Neural progenitor cell (in vitro differentiated cells): ENCODE measurements at regions not wholly inside any gene's neighbourhood (a gene's known extent, or its start where the extent isn't known, plus 50 kb on each side); places are given as distances from the start of the nearest gene placed in this dataset.

Experiments used
- DNase-seq: peaks from one replicate; pipeline ENCODE4 v3.0.0-alpha.2; 2016; ENCODE audit warnings: low spot score
- H2AFZ ChIP-seq: fragments of 200-600 bp; sonication (generic); replicated peaks from 2 replicates; pipeline ENCODE4 v1.6.1; 2016; ENCODE audit warnings: antibody characterized with exemption
- H3F3A ChIP-seq: fragments of 200-600 bp; sonication (generic); 2 replicates; pipeline ENCODE4 v1.6.1; 2016; ENCODE audit warnings: antibody characterized with exemption, low read depth
- H3K27ac ChIP-seq: fragments of 200-600 bp; sonication (generic); 2 replicates; pipeline ENCODE4 v1.5.1; 2016; ENCODE audit warnings: mild to moderate bottlenecking
- H3K27me3 ChIP-seq: fragments of 200-600 bp; sonication (generic); 2 replicates; pipeline ENCODE4 v1.6.1; 2016; ENCODE audit warnings: mild to moderate bottlenecking, moderate library complexity
- H3K36me3 ChIP-seq: fragments of 200-600 bp; sonication (generic); 2 replicates; pipeline ENCODE4 v1.5.1; 2016
- H3K4me1 ChIP-seq: fragments of 200-600 bp; sonication (generic); 2 replicates; pipeline ENCODE4 v1.6.1; 2016; ENCODE audit warnings: mixed run types
- H3K4me2 ChIP-seq: fragments of 200-600 bp; sonication (generic); 2 replicates; pipeline ENCODE4 v1.6.1; 2016
- H3K4me3 ChIP-seq: fragments of 200-600 bp; sonication (generic); 2 replicates; pipeline ENCODE4 v1.5.1; 2016
- H3K79me2 ChIP-seq: fragments of 200-600 bp; sonication (generic); 2 replicates; pipeline ENCODE4 v1.6.1; 2016; ENCODE audit warnings: low read depth
- H3K9ac ChIP-seq: fragments of 200-600 bp; sonication (generic); 2 replicates; pipeline ENCODE4 v1.6.1; 2016
- H3K9me3 ChIP-seq: fragments of 200-600 bp; sonication (generic); 2 replicates; pipeline ENCODE4 v1.5.1; 2016; ENCODE audit warnings: low read depth
- H4K20me1 ChIP-seq: fragments of 200-600 bp; sonication (generic); 2 replicates; pipeline ENCODE4 v1.6.1; 2016; ENCODE audit warnings: low read depth
- H3K27ac Mint-ChIP-seq: 3 replicates; pipeline ENCODE4 v1.8.0; 2021; ENCODE audit warnings: mixed read lengths
- H3K27me3 Mint-ChIP-seq: 2 replicates; pipeline ENCODE4 v1.8.0; 2022; ENCODE audit warnings: low read depth, mild to moderate bottlenecking, inconsistent platforms, moderate library complexity, mixed read lengths; ENCODE audit not compliant: insufficient read depth
- H3K36me3 Mint-ChIP-seq: 3 replicates; pipeline ENCODE4 v1.8.0; 2021; ENCODE audit warnings: mixed read lengths
- H3K4me1 Mint-ChIP-seq: 3 replicates; pipeline ENCODE4 v1.8.0; 2021; ENCODE audit warnings: mixed read lengths
- H3K4me3 Mint-ChIP-seq: 3 replicates; pipeline ENCODE4 v1.8.0; 2021; ENCODE audit warnings: mild to moderate bottlenecking, moderate library complexity, mixed read lengths
- H3K9me3 Mint-ChIP-seq: 3 replicates; pipeline ENCODE4 v1.8.0; 2020; ENCODE audit warnings: mixed read lengths
- EZH2 ChIP-seq: fragments of 200-600 bp; sonication (generic); IDR thresholded peaks from 2 replicates; pipeline ENCODE4 v1.6.1; 2017; ENCODE audit warnings: antibody characterized with exemption, mild to moderate bottlenecking, moderate library complexity
- EZH2phosphoT487 ChIP-seq: fragments of 200-600 bp; sonication (generic); IDR thresholded peaks from 2 replicates; pipeline ENCODE4 v1.6.1; 2017; ENCODE audit warnings: antibody characterized with exemption
- TF ChIP-seq, protein P1 (sequence below): fragments of 200-600 bp; sonication (generic); IDR thresholded peaks from 2 replicates; pipeline ENCODE4 v1.5.1; 2017; ENCODE audit warnings: antibody characterized with exemption, mild to moderate bottlenecking

DNA sequence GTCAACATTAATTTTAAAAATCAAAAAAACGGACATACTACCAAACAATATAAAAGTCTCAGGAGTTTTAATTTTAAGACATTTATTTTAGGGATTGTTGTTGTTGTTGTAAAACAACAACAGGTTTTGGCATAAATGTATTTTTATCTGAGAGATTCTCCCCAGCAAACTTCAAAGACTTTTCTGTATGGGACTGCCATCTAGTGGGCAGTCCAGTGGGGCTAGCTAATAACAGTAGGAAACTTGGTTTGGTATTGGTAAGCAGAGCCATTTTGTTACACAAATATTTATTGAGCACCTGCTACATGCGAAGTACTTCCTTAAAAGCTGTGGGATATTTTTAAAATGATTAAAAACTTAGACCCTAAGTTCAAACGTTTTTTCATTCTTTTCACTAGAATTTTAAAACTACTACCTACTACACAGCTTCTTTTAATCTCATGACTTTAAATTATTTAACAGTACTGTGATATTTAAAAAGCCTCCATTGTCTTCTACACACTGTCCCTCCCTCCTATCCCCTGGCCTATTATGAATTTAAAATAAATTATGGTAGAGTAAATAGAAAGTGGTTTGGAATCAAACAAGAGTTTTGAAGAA lies 1028.4 kb upstream of the INTU start:
- H3K79me2 ChIP-seq: no peaks in the 10 kb centered on the region
- H2AFZ ChIP-seq: no peak overlapping the region
- Mint-ChIP-seq H3K4me1 (no peaks in the 10 kb centered on the region), H3K27me3 (peaks cover 2% of the 10 kb centered on the region), H3K4me3 (no peak overlapping the region), H3K36me3 (no peaks in the 10 kb centered on the region), H3K9me3 (no peaks in the 10 kb centered on the region), H3K27ac (no peak overlapping the region)
- TF ChIP-seq, protein P1, sequence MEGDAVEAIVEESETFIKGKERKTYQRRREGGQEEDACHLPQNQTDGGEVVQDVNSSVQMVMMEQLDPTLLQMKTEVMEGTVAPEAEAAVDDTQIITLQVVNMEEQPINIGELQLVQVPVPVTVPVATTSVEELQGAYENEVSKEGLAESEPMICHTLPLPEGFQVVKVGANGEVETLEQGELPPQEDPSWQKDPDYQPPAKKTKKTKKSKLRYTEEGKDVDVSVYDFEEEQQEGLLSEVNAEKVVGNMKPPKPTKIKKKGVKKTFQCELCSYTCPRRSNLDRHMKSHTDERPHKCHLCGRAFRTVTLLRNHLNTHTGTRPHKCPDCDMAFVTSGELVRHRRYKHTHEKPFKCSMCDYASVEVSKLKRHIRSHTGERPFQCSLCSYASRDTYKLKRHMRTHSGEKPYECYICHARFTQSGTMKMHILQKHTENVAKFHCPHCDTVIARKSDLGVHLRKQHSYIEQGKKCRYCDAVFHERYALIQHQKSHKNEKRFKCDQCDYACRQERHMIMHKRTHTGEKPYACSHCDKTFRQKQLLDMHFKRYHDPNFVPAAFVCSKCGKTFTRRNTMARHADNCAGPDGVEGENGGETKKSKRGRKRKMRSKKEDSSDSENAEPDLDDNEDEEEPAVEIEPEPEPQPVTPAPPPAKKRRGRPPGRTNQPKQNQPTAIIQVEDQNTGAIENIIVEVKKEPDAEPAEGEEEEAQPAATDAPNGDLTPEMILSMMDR: peak; percentile 85
- no peak for TF ChIP-seq EZH2
- H3K27ac ChIP-seq: no peak overlapping the region
- no peaks in the 10 kb centered on the region for H3K36me3 ChIP-seq
- no peaks in the 10 kb centered on the region for H3F3A ChIP-seq
- H3K4me3 ChIP-seq: no peak overlapping the region
- no peak overlapping the region for H3K4me2 ChIP-seq
- no peaks in the 10 kb centered on the region for H3K4me1 ChIP-seq
- no peaks in the 10 kb centered on the region for H3K27me3 ChIP-seq
- H3K9me3 ChIP-seq: no peaks in the 10 kb centered on the region
- DNase-seq: peak; percentile 57
- H4K20me1 ChIP-seq: no peaks in the 10 kb centered on the region
- H3K9ac ChIP-seq: no peak overlapping the region

DNA sequence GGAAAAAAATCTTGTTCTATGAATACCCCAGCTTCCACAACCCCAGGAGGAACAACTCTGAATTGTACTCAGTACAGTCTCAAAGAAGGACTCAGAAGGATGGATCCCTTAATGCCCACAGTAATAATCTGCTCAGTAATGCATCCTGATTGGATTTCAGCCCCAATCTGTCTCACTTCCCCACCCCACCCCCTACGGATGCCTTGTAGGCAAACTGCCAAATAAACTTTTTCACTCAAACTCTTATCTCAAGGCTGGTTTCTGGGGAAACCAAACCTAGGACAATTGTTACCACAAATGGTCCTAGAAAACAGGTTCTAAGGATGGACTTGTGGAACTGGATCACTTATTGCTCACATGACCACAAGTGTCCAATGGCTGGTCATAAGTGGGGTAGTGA lies 1021.8 kb upstream of the INTU start:
- no peak overlapping the region for H3K9ac ChIP-seq
- no peaks in the 10 kb centered on the region for H4K20me1 ChIP-seq
- Mint-ChIP-seq H3K4me3 (no peak overlapping the region), H3K4me1 (no peaks in the 10 kb centered on the region), H3K27ac (no peak overlapping the region), H3K9me3 (no peaks in the 10 kb centered on the region), H3K27me3 (peaks cover 3% of the 10 kb centered on the region), H3K36me3 (no peaks in the 10 kb centered on the region)
- H3K9me3 ChIP-seq: no peaks in the 10 kb centered on the region
- H3K27me3 ChIP-seq: no peaks in the 10 kb centered on the region
- H3K4me1 ChIP-seq: no peaks in the 10 kb centered on the region
- no peak overlapping the region for H3K27ac ChIP-seq
- TF ChIP-seq, protein P1: no peak
- TF ChIP-seq EZH2phosphoT487 (no peak), EZH2 (no peak)
- DNase-seq: no peak
- H2AFZ ChIP-seq: no peak overlapping the region
- H3K4me2 ChIP-seq: no peak overlapping the region
- no peaks in the 10 kb centered on the region for H3K79me2 ChIP-seq
- H3F3A ChIP-seq: no peaks in the 10 kb centered on the region
- no peak overlapping the region for H3K4me3 ChIP-seq
- H3K36me3 ChIP-seq: no peaks in the 10 kb centered on the region

DNA sequence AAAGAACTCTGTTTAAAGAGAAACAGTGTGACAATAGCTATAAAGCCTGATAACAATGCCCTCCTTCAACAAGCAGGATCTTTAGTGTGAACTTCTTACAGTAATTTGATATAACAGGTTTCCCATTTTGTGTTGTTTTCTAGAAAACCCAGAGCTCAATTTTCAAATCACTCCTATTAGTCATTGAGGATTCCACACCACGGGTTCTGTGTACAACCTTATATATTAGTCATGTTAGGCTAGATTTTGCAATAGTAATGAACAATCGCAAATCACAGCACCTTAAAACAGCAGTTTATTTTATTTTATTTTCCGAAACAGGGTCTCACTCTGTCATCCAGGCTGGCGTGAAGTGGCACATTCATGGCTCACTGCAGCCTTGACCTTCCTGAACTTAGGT lies 1020.9 kb upstream of the INTU start:
- no peak overlapping the region for H3K4me3 Mint-ChIP-seq
- no peaks in the 10 kb centered on the region for H3F3A ChIP-seq

More for the DNA sequence above, 1020.9 kb upstream of the INTU start:
- Histone ChIP-seq H3K4me2 (no peak overlapping the region), H3K36me3 (no peaks in the 10 kb centered on the region), H3K27me3 (no peaks in the 10 kb centered on the region), H4K20me1 (no peaks in the 10 kb centered on the region), H3K27ac (no peak overlapping the region), H3K9me3 (no peaks in the 10 kb centered on the region), H3K4me1 (no peaks in the 10 kb centered on the region), H3K79me2 (no peaks in the 10 kb centered on the region), H3K9ac (no peak overlapping the region), H3K4me3 (no peak overlapping the region), H2AFZ (no peak overlapping the region)
- no peak for DNase-seq
- TF ChIP-seq EZH2 (no peak), EZH2phosphoT487 (no peak)
- TF ChIP-seq, protein P1: no peak
- no peaks in the 10 kb centered on the region for H3K4me1 Mint-ChIP-seq
- H3K27me3 Mint-ChIP-seq: peaks cover 8% of the 10 kb centered on the region
- no peak overlapping the region for H3K27ac Mint-ChIP-seq
- H3K9me3 Mint-ChIP-seq: peaks cover 3% of the 10 kb centered on the region
- no peaks in the 10 kb centered on the region for H3K36me3 Mint-ChIP-seq
